HG02610 (cell line): ENCODE measurements at regions not wholly inside any gene's neighbourhood (a gene's known extent, or its start where the extent isn't known, plus 50 kb on each side); places are given as distances from the start of the nearest gene placed in this dataset.
"Not testable (repeated sequence)": the region's sequence is repeated elsewhere in the genome, so short reads cannot be mapped to it uniquely, and the experiment has no call there.

Source experiments
- ATAC-seq: cut with Tn5 transposase; IDR thresholded peaks from one replicate; pipeline ENCODE4 v1.9.1; 2021; ENCODE audit warnings: mild to moderate bottlenecking, moderate library complexity; ENCODE audit not compliant: unreplicated experiment

DNA sequence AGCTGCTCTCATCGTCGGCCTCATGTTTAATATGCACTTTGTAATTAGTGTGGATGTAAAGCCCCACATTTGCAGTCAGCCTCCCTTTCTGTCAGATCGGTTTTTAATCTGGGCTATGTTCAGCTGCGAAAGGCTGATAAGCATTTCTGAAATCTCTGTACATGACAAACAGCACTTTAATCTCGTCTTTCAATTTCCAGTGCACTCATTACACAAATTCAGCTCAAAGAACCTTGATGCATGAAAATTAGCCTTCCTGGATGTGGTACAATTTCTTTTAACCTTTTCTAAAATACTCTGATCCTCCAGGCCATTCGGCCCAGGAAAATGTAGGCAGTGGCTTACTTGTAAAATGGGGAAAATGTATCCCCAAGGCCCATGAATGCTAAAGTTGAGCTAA lies 265.1 kb downstream of the RND3 start:
- no peak for ATAC-seq

DNA sequence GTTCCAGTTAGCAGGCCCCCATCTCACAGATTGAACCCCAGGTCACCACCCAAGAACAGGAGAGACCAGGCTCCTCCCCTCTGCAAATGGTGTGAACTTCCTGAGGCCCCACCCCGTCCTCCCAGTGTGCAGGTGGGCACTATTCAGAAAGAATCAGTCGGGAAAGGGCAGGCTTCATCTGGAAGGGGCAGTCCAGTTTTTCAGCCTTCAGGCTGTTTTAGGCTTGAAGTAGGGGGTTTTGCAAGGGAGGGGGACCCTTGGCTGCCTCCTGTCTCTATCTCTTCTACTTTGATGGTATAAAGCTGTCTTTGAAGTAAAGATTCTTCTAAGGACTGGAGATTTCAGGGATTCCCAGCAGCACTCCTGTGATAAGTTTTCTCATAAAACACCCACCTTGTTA lies 267.6 kb downstream of the RND3 start:
- ATAC-seq = no peak

DNA sequence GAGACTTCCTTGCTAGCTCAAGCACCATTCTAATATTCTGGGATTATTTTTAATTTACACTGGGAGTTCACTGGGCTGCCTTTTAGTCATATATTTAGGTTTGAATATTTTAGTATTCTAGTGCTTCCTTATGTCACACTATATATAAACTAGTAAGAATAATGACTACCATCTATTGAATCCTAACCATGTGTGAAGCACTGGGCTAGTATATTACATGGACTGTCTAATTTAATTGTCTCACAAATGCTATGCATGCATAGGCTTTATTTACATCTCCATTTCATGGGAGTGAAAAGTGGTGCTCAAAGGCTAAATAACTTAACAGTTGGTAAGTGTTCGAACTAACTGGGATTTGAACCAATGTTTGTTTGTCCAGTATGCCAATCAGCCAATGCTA lies 272.4 kb downstream of the RND3 start:
- no peak for ATAC-seq

DNA sequence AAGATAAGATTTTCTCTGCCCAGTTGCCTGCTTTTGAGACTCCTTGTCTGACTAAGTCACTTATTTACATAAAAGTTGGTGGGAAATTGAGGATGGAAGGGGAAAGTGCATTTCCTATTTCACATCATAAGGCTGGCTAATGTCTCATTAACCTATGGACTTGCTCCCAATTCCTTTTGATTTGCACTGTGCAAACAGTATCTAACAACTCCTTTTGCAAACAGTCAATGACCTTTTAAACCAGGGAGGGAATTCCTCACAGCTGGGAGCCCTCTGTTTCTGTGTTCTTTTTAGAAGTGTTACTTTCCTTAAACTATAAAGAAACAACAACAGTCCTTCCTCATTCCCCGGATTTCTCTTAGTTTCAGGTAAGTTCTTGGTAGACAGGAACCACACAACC lies 272.8 kb downstream of the RND3 start:
- ATAC-seq = no peak

DNA sequence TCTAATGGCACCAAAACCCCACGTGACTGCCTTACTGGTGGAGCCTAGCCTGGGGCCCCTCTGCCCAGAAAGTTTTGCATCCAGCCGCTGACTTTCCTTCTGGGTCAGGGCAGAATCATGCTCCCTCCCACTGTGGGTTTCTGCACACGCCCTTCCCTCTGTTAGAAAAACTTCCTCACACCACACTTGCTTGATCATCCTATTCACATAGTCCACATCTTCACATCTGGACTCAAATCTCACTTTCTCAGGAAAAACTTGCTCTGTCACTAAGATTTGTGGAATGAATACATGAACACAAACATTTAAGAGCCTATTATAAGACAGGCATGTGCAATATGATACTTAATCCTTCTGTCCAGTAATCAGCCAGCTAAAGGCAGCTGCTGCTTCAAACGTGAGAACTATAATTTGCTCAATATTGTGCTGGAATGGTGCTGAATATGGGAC lies 274.7 kb downstream of the RND3 start:
- ATAC-seq = no peak

DNA sequence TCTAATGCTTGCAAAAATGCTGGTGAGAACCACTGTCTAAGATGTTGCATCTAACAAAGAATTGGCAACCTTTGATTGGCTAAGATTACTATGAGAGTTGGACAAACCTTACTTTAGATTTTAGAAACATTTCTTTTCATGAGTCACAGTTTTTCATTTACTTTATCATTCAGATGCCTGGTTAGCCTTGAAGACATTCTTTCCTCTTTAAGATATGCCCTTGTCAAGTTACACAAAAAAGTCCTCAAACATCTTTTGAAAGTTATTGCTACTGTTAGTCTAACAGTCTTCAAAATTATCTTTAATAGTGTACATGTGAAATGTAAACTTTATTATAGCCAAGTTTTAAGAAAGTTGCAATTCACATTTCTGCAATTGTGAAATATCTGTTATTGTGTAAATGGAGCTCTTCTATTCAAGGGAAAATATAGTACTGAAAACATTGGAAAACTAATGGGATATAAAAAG lies 276.3 kb downstream of the RND3 start:
- ATAC-seq = no peak

DNA sequence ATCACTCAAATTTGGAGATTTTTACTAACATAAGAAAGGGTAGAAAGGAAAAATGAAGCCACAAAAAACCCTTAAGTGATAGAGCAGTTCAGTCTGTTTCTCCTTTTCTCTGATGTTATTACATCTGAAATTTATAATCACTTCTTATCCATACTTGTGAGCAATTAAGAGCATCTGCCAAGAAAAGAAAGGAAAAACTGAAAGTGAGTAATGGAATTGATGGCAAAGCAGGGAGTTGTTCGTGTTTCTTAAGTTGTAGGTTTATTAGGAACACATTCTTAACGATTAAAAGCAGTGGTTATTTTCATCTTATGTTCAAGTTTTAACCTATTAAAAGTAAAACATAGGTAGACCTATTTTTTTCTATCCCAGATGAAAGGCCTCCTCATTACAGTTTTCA lies 277.7 kb downstream of the RND3 start:
- ATAC-seq = no peak

DNA sequence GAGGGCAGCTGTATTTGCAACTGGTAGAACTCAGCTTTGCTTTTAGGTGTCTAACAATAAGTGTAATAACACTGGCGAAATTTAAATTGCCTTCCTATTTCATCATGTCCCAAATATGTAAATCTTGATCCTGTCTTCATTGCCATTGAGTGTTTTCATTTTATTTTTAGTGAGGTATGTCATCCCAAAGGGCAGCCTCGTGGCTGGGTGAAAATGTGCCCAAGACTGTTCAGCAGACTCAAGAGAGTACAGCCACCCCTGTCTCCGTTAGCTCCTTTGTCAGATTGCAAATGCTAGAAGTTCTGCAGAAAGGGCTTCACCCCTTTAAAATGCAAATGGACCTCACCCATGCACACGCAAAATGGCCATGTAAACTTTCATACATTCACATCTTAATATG lies 278.8 kb downstream of the RND3 start:
- no peak for ATAC-seq

DNA sequence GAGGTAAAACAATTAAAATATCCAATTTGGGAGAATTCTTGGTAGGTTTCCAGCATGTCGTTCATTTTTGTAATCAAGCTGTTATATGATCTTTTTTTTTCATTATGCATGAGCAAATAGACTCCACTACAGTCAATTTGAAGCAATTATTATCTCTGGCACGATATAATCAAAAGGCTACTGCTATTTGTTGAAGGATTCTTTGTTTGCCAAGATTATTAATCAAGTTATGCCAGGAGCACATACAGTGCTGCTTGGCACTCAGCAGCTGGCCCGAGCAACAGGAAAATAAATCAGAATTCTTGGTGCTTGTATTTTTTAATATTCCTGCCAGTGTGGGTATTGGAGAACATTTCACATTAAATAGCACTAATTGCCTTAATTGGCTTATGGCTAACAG lies 279.5 kb downstream of the RND3 start:
- ATAC-seq = no peak

DNA sequence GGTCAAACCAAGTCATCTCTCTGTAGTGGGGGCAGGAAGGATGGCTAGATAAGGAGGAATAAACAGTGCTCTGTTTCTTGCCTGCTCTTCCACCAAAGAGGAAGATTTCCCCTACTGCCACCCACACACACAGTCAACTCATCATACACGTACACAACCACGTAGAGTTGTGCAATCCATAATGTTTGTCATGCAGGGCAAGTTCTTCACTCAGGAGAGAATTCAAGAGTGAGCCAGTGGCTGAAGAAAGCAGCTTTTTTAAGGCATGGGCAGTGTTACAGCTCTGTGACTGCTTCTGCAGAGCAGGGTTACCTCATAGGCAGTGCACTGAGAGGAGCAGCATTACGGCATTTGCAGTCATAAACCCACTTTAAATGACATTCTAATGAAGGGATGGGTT lies 283.0 kb downstream of the RND3 start:
- ATAC-seq = no peak

DNA sequence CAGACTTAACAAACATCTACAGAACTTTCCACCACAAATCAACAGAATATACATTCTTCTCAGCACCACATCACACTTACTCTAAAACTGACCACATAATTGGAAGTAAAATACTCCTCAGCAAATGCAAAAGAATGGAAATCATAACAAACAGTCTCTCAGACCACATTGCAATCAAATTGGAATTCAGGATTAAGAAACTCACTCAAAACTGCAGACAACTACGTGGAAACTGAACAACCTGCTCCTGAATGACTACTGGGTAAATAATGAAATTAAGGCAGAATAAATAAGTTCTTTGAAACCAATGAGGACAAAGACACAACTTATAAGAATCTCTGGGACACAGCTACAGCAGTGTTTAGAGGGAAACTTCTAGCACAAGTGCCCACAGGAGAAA lies 292.7 kb downstream of the RND3 start:
- ATAC-seq = not testable (repeated sequence)

DNA sequence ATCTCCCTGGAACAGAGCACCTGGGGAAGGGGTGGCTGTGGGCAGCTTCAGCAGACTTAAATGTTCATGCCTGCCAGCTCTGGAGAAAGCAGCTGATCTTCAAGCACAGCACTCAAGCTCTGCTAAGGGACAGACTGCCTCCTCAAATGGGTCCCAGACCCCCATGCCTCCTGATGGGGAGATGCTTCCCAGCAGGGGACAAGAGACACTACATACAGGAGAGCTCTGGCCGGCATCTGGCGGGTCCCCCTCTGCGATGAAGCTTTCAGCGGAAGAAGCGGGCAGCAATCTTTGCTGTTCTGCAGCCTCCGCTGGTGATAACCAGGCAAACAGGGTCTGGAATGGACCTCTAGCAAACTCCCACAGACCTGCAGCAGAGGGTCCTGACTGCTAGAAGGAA lies 294.8 kb downstream of the RND3 start:
- no peak for ATAC-seq

DNA sequence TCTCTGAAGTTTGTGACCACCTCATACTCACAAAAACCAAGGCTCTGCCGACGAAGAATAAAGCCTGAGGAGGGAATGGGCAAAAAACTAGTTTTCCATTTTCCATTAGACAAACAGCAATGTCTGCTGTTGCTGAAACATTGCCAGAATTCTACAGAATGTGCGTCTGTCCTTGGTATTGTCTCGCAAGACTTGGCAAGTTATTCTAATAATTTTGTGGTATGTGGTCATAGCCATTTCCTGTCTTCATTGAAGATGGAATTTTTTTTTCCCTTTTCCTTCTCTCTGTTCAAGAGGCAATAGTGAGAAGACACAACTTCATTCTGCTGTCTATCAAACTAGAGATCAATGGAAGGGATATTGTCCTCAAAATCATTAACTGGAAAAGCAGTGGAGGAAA lies 296.1 kb downstream of the RND3 start:
- ATAC-seq = no peak

DNA sequence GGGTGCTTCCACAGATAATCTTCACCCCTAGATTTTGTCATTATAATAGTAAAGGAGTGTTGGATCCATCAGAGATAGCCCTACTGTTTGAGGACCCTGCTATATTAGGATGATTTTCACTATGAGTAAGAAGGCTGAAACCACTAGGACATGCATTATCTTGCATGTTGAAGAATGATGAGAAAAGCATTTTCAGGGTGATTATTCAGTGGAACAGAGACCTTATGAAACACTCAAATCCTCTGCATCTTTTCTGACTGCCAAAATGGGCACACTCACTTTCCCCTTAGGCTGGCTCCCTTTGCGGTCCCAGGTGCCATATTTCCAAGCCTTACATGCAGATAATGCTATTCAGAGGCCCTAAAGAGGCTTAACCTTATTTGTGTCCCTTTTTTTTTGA lies 296.9 kb downstream of the RND3 start:
- no peak for ATAC-seq

DNA sequence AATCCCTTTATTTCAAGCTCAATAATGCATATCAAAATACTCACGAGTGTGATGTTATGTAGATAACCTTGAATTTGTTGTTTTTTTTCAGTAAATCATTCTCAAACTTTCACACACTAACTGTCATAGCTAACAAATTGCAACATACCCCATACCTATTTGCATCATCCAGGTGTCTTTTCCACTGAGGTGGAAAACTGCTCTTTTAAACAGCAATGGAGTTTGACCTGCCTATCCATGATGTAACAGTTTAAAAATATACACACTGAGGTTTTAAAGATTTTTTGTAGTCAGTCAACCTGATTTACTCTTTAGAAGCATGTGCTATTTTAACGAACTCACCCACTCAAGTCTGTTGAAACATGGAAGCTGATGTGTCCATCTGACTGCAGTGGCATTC lies 298.7 kb downstream of the RND3 start:
- no peak for ATAC-seq

DNA sequence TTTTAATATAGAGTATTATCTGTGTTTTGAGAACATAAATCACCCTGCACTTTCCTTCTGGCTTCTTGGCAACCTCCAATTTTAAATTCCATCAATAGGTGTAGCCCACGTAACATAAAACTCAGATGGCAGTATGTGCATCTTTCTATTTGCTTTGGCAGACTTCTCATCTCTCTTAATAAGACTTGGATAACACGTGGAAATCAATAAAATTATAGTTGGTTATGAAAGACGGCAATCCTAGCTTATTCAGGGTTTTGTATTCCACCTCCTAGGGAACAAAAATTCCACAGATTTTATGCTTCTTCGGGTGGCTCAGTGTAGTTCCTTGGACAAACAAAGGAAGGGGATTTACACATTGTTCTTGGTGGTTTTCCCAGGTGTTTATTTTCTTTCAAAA lies 299.3 kb downstream of the RND3 start:
- ATAC-seq = no peak

DNA sequence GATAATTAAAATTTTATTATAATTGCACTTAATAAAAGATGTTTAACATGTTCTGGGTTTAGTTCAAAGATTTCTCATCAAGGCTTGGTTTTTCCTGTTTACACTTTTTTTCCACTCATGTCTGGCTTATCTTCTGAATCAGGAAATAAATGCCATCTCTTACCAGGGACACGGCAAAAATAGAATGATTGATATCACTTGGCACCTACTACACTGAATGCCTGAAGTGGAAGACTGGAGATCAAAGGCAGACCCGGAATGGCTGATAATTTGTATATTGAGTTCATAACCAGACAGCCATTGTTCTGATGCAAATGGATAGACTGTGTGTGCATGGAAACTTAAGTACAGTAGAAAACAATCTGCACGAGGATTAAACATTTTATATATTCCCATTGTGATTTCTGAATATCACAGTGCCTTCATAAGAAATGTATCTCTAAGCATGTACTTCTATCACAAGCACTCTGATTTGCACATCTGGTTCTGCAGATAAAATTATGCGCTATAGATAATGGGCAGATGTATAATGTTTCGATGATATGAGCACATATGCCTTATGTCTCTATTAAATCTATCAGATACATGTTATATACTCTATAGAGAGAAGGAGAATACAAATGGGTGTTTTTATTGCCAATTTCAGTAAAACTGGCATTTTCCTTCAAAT lies 304.8 kb downstream of the RND3 start:
- ATAC-seq = no peak

DNA sequence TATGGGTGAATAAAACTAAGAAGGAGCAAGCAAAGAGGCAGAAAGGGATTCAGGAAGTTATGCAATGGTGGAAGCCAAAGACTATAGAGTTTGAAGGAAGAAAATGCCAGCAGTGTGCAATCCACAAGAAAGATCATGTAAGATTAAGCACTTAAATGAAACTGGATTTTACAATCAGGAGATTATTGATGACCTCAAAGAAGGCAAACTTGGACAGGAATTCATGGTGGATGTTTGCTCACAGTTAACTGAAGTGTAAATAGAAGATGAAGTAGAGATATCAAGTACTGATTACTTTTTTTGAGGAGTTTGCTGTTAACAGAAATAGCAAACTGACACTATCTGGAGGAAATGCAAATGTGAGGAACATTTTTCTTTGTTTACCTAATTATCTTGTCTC lies 308.9 kb downstream of the RND3 start:
- ATAC-seq = no peak

DNA sequence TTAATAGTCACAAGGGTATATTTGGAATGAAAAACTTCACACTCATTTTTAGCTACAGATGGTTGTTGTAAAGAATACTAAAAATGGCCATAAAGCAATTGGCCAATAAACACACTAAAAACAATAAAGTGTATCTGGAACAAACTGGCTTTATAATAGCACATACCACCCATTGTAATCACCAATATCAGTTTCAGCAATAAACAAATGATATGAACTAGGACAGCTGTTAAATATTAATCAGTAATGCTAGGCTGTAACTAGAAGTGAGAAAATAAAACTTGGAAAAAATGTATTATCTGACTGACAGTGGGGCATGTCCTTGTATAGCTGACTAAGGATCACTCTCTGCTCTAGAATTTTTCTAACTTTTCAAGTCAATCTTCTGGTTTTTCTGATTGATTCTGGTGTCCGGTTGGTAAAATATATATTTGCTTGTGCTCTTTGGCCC lies 312.5 kb downstream of the RND3 start:
- no peak for ATAC-seq

DNA sequence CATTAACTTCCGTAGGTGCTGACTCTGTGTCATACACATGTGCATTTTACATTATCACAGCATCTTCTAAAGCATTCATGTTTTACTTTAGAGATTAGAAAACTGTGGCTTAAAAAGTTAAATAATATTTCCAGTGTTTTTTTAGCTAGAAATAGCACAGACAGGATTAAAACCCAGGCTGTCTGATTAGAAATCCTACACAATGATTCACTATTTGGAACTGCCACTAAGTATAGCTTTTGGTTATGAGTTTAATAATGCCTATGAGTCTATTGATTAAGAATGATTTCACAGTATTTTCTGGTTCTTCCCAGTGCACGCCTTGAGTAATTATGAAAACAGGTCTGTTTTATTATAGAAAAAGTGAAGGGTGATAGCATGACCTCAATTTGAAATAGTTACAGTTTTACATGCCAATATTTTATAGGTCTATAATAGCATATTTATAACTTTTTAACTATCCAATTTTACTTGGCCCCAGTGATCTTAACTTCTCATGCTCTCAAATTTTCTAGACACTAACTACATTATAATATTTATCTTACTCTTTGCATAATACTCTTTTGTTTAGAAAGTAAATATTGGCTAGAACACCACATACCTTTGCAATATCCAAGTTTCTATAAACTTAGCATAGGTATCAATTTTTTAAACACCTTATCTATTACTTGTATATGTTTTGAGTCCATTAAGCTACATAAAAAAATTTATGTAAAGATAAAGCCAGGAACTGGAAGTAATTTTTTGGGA lies 313.2 kb downstream of the RND3 start:
- no peak for ATAC-seq

DNA sequence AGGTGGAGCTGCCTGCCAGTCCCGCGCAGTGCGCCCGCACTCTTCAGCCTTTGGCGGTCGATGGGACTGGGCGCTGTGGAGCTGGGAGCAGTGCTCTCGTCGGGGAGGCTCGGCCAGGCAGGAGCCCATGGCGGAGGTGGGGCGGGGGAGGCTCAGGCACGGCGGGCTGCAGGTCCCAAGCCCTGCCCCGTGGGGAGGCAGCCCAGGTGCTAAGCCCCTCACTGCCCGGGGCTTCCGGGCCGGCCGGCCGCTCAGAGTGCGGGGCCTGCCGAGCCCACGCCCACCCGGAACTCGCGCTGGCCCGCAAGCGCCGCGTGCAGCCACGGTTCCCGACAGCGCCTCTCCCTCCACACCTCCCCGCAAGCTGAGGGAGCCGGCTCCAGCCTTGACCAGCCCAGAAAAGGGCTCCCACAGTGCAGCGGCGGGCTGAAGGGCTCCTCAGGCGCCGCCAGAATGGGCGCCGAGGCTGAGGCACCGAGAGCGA lies 316.4 kb downstream of the RND3 start:
- no peak for ATAC-seq

DNA sequence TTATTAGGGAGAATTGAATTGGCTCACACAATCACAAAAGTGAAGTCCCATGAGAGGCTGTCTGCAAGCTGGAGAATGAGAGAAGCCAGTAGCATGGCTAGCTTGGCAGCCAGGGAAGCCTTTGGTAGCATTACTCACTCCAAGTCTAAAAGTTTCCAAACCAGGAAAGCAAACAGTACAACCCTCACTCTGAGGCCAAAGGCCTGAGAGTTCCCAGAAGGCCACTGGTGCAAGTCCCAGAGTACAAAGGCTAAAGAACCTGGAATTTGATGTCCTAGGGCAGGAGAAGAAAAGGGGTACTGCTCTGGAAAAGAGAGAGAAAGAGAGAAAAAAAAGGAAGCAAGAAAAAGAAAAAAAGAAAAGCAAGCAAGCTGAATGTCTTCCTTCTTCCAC lies 318.2 kb downstream of the RND3 start:
- ATAC-seq = no peak
